HepG2 (cell line): ENCODE measurements at regions not wholly inside any gene's neighbourhood (a gene's known extent, or its start where the extent isn't known, plus 50 kb on each side); places are given as distances from the start of the nearest gene placed in this dataset.

Source experiments
- HCFC1 ChIP-seq: fragments of 150-350 bp; IDR thresholded peaks from 2 replicates; pipeline ENCODE4 v1.6.1; 2014; ENCODE audit warnings: low read depth, low read length
- KLF16 ChIP-seq, 2 experiments: sonication (generic) in 1 of 2; formaldehyde crosslinking in 1 of 2; IDR thresholded peaks; 2 replicates each; pipeline versions ENCODE4 v1.6.1 to v1.8.0; 2016 to 2023; ENCODE audit warnings: missing genetic modification reagents in 2 of 2, missing compliant biosample characterization in 1 of 2
- NR2F6 ChIP-seq, 2 experiments: IDR thresholded peaks; 2 replicates each; pipeline ENCODE4 v1.6.1; 2016; ENCODE audit warnings: antibody characterized with exemption in 1 of 2, mild to moderate bottlenecking in 1 of 2
- SIX1 ChIP-seq: sonication (generic); formaldehyde crosslinking; IDR thresholded peaks from 2 replicates; pipeline ENCODE4 v1.4.0; 2020; ENCODE audit warnings: missing genetic modification reagents, borderline replicate concordance
- YY1 ChIP-seq: IDR thresholded peaks from 2 replicates; pipeline ENCODE4 v1.6.1; 2011; ENCODE audit warnings: low read length, low read depth, moderate library complexity, mild to moderate bottlenecking; ENCODE audit not compliant: insufficient read depth, insufficient replicate concordance
- ZNF263 ChIP-seq: sonication (generic); formaldehyde crosslinking; IDR thresholded peaks from 2 replicates; pipeline ENCODE4 v1.4.0; 2020; ENCODE audit warnings: missing genetic modification reagents
- ZNF350 ChIP-seq: sonication (generic); formaldehyde crosslinking; IDR thresholded peaks from 2 replicates; pipeline ENCODE4 v1.4.0; 2020; ENCODE audit warnings: mild to moderate bottlenecking, low read depth, missing genetic modification reagents, borderline replicate concordance
- ZNF703 ChIP-seq: sonication (generic); formaldehyde crosslinking; IDR thresholded peaks from 2 replicates; pipeline ENCODE4 v1.5.1; 2020; ENCODE audit warnings: missing genetic modification reagents, mild to moderate bottlenecking, moderate library complexity, borderline replicate concordance
- TF ChIP-seq, protein P1 (sequence below): sonication (generic); formaldehyde crosslinking; IDR thresholded peaks from 2 replicates; pipeline ENCODE4 v1.5.0; 2020; ENCODE audit warnings: mild to moderate bottlenecking, missing genetic modification reagents, moderate library complexity
- TF ChIP-seq, protein P2 (sequence below): IDR thresholded peaks from 2 replicates; pipeline ENCODE4 v1.6.1; 2016; ENCODE audit warnings: missing genetic modification reagents, missing compliant biosample characterization
- TF ChIP-seq, protein P3 (sequence below): sonication (generic); formaldehyde crosslinking; IDR thresholded peaks from 2 replicates; pipeline ENCODE4 v1.5.0; 2020; ENCODE audit warnings: missing genetic modification reagents
- TF ChIP-seq, protein P4 (sequence below): IDR thresholded peaks from 2 replicates; pipeline ENCODE4 v1.6.1; 2016; ENCODE audit warnings: low read depth

DNA sequence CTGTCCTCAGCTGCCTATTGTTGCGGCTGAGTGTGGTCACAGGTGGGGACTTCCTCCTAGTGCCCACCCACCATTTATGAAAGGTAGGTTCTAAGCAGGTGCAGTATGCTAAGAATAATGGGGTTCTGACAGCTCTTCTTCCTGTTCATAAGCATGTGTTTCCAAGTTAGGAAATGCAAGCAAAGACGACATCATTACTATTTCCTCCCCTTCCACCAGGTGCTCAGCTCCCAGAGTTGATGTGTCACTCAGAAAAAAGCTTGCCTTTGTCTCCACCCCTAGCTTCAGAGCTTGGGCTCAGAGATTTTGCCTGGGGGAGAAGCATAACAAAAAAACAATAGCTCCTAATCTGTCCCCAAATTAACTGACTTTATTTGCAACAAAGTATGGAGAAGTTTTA, 1076.7 kb downstream of the NR2F1-AS1 start:
- TF ChIP-seq, protein P1, sequence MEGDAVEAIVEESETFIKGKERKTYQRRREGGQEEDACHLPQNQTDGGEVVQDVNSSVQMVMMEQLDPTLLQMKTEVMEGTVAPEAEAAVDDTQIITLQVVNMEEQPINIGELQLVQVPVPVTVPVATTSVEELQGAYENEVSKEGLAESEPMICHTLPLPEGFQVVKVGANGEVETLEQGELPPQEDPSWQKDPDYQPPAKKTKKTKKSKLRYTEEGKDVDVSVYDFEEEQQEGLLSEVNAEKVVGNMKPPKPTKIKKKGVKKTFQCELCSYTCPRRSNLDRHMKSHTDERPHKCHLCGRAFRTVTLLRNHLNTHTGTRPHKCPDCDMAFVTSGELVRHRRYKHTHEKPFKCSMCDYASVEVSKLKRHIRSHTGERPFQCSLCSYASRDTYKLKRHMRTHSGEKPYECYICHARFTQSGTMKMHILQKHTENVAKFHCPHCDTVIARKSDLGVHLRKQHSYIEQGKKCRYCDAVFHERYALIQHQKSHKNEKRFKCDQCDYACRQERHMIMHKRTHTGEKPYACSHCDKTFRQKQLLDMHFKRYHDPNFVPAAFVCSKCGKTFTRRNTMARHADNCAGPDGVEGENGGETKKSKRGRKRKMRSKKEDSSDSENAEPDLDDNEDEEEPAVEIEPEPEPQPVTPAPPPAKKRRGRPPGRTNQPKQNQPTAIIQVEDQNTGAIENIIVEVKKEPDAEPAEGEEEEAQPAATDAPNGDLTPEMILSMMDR (CRISPR knock-in tag): no peak
- TF ChIP-seq ZNF350 (no peak), ZNF263 (CRISPR knock-in tag) (no peak), KLF16 (CRISPR knock-in tag; IDR thresholded peaks at IDR 0.05) (no peak), SIX1 (no peak), ZNF703 (CRISPR knock-in tag) (no peak), YY1 (no peak), HCFC1 (no peak), NR2F6 (IDR thresholded peaks at IDR 0.05) (no peak), NR2F6 (CRISPR knock-in tag; IDR thresholded peaks at IDR 0.05) (no peak)
- TF ChIP-seq, protein P2, sequence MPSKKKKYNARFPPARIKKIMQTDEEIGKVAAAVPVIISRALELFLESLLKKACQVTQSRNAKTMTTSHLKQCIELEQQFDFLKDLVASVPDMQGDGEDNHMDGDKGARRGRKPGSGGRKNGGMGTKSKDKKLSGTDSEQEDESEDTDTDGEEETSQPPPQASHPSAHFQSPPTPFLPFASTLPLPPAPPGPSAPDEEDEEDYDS (CRISPR knock-in tag): no peak
- TF ChIP-seq, protein P3, sequence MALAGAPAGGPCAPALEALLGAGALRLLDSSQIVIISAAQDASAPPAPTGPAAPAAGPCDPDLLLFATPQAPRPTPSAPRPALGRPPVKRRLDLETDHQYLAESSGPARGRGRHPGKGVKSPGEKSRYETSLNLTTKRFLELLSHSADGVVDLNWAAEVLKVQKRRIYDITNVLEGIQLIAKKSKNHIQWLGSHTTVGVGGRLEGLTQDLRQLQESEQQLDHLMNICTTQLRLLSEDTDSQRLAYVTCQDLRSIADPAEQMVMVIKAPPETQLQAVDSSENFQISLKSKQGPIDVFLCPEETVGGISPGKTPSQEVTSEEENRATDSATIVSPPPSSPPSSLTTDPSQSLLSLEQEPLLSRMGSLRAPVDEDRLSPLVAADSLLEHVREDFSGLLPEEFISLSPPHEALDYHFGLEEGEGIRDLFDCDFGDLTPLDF (CRISPR knock-in tag): no peak
- TF ChIP-seq, protein P4, sequence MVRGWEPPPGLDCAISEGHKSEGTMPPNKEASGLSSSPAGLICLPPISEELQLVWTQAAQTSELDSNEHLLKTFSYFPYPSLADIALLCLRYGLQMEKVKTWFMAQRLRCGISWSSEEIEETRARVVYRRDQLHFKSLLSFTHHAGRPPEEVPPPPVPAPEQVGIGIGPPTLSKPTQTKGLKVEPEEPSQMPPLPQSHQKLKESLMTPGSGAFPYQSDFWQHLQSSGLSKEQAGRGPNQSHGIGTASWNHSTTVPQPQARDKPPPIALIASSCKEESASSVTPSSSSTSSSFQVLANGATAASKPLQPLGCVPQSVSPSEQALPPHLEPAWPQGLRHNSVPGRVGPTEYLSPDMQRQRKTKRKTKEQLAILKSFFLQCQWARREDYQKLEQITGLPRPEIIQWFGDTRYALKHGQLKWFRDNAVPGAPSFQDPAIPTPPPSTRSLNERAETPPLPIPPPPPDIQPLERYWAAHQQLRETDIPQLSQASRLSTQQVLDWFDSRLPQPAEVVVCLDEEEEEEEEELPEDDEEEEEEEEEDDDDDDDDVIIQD: no peak
